ENCODE measurements at regions not wholly inside any gene's neighbourhood (a gene's known extent, or its start where the extent isn't known, plus 50 kb on each side); places are given as distances from the start of the nearest gene placed in this dataset.
"Not testable (repeated sequence)": the region's sequence is repeated elsewhere in the genome, so short reads cannot be mapped to it uniquely, and the experiment has no call there.

DNA sequence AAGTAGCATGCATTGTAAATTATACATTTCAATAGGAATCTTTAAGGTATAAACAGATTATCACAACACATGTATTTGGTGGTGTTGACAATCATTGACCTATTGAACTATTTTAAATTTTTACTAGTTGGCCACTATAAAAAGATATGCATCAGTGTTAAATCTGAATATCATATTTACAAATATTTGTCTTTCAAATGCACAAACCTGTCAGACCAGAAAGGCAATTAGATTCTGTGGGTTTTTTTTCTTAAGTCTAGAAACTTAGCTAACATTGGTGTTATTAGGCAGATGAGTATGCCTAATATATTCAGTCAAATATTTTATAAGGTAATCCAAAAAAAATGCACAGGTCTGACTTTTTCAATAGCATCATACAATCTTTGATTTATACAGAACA is 241.4 kb upstream of the DGKB start:
- no peak for DNase-seq (ENCODE audit: low read depth, low spot score)
- POLR2A ChIA-PET, result no interaction called here

DNA sequence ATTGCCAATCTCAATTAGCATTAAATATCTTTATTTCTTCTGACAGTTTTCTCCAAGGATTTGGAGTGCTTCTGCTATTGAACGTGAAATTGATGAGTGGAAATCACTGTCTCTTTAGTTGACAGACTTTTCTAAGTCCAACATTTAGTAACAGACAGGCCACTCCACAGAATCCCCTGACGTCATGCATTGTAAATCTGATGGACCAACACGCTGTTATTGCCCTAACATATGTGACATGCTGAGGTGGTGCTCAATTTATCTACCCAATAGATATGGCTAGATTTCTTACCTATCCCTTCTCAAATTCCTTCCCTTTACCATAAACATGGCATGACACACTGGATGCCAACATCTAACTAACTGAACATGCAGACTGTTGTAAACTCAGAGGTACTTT is 240.6 kb upstream of the DGKB start:
- H3K4me3 ChIP-seq (ENCODE audit: low read depth, low read length), result no peak overlapping the region
- CTCF ChIA-PET, result no interaction called here
- TF ChIP-seq, protein P1, sequence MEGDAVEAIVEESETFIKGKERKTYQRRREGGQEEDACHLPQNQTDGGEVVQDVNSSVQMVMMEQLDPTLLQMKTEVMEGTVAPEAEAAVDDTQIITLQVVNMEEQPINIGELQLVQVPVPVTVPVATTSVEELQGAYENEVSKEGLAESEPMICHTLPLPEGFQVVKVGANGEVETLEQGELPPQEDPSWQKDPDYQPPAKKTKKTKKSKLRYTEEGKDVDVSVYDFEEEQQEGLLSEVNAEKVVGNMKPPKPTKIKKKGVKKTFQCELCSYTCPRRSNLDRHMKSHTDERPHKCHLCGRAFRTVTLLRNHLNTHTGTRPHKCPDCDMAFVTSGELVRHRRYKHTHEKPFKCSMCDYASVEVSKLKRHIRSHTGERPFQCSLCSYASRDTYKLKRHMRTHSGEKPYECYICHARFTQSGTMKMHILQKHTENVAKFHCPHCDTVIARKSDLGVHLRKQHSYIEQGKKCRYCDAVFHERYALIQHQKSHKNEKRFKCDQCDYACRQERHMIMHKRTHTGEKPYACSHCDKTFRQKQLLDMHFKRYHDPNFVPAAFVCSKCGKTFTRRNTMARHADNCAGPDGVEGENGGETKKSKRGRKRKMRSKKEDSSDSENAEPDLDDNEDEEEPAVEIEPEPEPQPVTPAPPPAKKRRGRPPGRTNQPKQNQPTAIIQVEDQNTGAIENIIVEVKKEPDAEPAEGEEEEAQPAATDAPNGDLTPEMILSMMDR (IDR thresholded peaks at IDR 0.05; ENCODE audit: insufficient read depth, low read length, missing control alignments), result no peak
- POLR2A ChIA-PET, result no interaction called here
- no peak for DNase-seq (ENCODE audit: low read depth, low spot score)

More for the DNA sequence above, 241.4 kb upstream of the DGKB start:
- TF ChIP-seq, protein P1 (IDR thresholded peaks at IDR 0.05; ENCODE audit: insufficient read depth, low read length, missing control alignments), result no peak
- CTCF ChIA-PET, result no interaction called here
- H3K4me3 ChIP-seq (ENCODE audit: low read depth, low read length), result no peak overlapping the region

DNA sequence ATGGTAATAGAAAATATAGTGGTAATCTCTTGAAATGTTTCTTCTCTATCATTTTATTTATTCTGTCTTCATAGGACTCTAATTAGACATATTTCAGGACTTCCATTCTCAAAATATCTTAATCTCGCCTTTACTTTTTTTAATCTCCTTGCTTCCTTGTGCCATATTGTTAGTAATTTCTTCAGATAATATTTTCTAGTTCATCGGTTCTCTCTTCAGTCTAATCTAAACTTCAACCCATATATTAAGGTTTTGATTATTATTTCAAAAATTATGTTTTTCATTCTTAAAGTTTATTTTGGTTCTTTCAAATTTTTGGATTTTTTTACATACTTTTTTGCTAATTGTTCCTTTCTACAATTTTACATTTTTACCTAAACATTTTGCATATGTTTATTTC is 237.9 kb upstream of the DGKB start:
- no peak for DNase-seq (ENCODE audit: low read depth, low spot score)
- ChIA-PET POLR2A (no interaction called here), CTCF (no interaction called here)
- TF ChIP-seq, protein P1 (IDR thresholded peaks at IDR 0.05; ENCODE audit: insufficient read depth, low read length, missing control alignments), result no peak
- no peak overlapping the region for H3K4me3 ChIP-seq (ENCODE audit: low read depth, low read length)

DNA sequence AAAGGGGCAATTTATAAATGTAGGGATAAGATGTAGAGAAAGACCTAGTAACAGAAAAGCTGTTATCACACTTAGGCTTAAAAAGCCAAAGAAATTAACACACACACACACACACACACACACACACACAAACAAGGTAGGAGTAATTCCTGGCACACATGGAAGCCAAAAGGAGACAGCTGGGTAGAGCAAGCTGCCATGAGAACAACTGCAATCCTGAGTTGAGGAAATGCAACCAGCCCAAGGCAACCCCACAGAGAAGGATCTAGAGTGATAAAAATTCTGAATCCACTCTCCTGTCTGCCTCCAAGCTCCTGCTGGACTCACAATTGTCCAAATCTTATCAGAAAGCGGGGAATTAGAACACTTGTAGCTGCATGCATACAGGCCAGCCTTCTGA is 229.1 kb upstream of the DGKB start:
- no peak for DNase-seq (ENCODE audit: low read depth, low spot score)
- POLR2A ChIA-PET, result no interaction called here
- H3K4me3 ChIP-seq (ENCODE audit: low read depth, low read length), result no peak overlapping the region
- CTCF ChIA-PET, result no interaction called here
- TF ChIP-seq, protein P1 (IDR thresholded peaks at IDR 0.05; ENCODE audit: insufficient read depth, low read length, missing control alignments), result no peak

DNA sequence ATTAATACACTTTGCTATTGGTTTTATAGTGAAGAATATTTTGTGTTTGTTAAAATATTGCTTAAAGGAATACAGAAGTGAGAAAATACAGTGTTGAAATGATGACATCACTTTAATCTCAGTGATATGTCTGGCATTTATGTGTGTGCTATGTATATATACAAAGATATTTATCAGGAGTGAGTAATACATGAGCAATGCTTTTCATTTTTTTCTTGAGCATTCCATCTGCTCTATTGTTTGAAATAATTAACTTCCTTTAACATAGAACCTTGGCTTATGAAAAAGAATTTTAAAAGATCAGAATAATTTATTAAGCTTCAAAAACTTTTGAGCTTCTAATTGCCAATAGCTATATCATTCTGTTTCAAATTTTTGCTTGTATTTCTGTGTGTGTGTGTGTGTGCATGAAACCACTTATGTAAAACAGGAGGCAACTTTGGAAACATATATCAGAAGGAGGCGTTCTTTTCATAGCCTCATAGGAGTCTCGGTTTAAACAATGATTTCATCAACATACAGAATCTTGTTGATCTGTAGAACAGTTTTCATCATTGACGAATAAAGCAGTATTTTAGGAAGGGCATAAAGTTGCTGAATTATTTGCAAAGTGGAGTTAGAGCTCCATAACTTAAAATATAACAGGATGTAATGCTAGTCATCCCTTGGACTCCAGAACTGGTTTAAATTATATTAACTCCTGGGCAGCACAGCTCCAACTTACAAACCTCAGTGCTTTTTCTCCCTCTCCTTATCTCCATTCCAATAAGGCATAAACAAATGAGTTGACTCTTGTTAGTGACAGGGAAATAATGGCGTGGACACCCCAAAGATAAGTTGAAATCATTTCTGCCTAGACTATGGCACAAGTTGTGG is 228.4 kb upstream of the DGKB start:
- peak; percentile 17 for DNase-seq (ENCODE audit: low read depth, low spot score)
- TF ChIP-seq, protein P1 (IDR thresholded peaks at IDR 0.05; ENCODE audit: insufficient read depth, low read length, missing control alignments), result no peak
- H3K4me3 ChIP-seq (ENCODE audit: low read depth, low read length), result no peak overlapping the region
- CTCF ChIA-PET, result no interaction called here
- POLR2A ChIA-PET, result no interaction called here

DNA sequence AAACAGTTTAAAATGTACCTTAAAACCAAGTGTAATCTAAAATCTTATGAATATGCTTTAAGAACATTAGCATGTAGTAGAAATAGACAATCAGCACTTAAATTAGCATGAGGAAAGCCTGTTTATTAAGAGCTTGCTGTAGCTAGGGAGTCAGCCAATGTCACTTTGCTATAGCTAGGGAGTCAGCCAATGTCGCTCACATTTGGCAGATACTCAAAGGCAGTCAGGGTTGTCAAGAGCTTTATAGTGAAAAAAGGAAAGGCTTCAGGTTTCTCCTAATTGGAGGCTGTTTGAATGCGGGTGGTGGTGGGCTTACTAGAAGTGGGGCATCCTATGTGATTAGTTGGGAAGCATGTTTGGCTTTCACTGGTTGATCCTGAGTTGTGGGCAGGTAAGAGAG is 226.2 kb upstream of the DGKB start:
- ChIA-PET POLR2A (no interaction called here), CTCF (no interaction called here)
- no peak overlapping the region for H3K4me3 ChIP-seq (ENCODE audit: low read depth, low read length)
- DNase-seq (ENCODE audit: low read depth, low spot score), result no peak
- TF ChIP-seq, protein P1 (IDR thresholded peaks at IDR 0.05; ENCODE audit: insufficient read depth, low read length, missing control alignments), result no peak

DNA sequence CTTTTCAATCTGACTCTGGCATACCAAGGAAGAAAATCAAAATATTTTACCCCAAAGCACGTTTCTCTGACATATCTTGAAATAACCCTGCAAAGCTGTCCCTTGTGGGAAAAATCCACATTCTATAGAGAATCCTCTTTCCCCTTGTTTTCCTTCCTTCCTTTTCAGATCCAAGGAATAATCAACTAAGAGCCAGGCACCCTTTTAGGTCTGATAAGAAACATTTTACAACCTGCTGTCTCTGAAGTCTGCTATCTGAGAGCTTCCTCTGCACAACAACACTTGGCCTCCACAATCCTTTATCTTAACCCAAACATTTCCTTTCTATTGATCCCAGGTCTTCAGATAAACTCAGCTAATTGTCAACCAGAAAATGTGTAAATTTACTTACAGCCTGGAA is 224.1 kb upstream of the DGKB start:
- H3K4me3 ChIP-seq (ENCODE audit: low read depth, low read length); POLR2A ChIA-PET; DNase-seq (ENCODE audit: low read depth, low spot score); CTCF ChIA-PET: not testable (repeated sequence)
